Hematopoietic multipotent progenitor cell treated with erythropoietin and hydrocortisone succinate and interleukin-3 and kit ligand, for 4 days (in vitro differentiated cells): ENCODE measurements at regions not wholly inside any gene's neighbourhood (a gene's known extent, or its start where the extent isn't known, plus 50 kb on each side); places are given as distances from the start of the nearest gene placed in this dataset.

Experiments
- DNase-seq: peaks from one replicate; pipeline ENCODE4 v3.0.0-alpha.2; 2015

GRCh38 chr7:16136896-16137295 is 284.4 kb downstream of the CRPPA start:
- peak; percentile 45 for DNase-seq

- DNase-seq = no peak
Observed at GRCh38 chr7:16135658-16136057, 285.7 kb downstream of the CRPPA start.

- no peak for DNase-seq
Observed at GRCh38 chr7:16130111-16131110, 290.9 kb downstream of the CRPPA start.

- no peak for DNase-seq
Observed at GRCh38 chr7:16129431-16130110, 291.8 kb downstream of the CRPPA start.

DNA sequence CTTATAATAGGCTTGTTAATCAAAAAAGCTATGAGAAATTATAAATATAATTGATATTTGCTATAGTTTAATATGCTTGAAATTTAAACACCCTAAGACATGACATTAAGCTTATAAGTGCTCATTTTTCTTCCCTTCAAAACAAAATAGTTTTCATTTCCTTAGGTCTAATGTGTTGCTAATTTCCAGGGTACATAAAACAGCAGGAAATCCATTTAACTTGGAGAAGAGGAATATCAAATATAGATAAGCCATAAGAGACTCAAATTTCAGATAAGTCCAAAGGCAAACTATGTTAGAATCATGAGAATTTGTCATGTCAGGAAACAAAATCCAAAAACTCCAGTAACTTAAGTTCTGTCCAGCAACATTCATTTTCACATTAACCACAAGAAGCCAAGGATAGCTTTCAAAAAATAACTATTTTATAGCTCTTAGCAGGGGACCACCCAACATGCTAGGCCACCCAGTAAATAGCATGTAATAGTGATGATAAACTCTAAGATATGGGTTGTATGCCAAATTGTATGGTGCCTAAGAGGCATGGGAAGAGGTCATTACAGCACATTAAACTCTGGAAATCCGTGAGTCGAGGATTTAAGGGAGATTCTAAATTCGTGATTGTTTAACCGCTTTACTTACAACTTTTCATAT is 298.1 kb downstream of the CRPPA start:
- DNase-seq = no peak

- no peak for DNase-seq
Observed at GRCh38 chr7:16121876-16122390, 299.4 kb downstream of the CRPPA start.

DNA sequence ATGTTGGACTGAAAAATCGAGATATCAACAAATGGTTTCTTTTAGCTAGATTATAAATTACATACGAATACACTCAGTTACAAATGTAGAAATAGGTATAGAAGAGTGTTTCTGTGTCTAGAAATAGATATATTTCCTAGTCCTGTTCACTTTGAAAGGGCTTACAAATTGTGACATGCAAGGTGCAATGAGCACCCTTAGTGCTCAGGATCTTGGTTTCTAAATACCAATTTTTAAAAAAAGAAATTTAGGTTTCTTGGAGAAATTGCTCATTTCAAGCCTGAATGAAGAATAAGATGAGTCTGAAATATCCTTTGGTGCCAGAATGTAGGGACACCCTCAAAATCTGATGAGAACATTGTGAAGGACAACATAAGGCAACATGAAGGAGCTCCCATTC is 306.0 kb downstream of the CRPPA start:
- no peak for DNase-seq

GRCh38 chr7:16114633-16115032 is 306.7 kb downstream of the CRPPA start:
- DNase-seq = peak; percentile 61

- no peak for DNase-seq
Observed at GRCh38 chr7:16114071-16114470, 307.3 kb downstream of the CRPPA start.

DNA sequence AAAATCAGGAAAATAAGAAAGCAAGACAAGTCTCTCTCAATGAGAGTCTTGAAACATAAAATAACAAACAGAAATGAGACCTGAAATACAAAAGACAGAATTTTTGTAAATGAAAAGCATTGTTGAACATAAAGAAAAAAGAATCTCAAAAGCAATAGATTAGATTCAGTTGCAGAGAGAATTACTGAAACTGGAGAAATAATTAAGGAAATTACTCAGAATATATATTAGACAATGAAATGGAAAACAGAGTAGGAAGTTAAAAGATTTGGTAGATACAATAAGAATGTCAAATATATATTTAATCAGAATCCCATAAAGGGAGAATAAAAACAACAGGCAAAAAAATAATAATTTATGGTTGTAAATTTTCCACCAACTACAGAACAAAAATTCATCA is 308.3 kb downstream of the CRPPA start:
- DNase-seq = no peak

GRCh38 chr7:16106869-16107268 is 314.5 kb downstream of the CRPPA start:
- DNase-seq = no peak

- no peak for DNase-seq
Observed at GRCh38 chr7:16106300-16106699, 315.0 kb downstream of the CRPPA start.

DNA sequence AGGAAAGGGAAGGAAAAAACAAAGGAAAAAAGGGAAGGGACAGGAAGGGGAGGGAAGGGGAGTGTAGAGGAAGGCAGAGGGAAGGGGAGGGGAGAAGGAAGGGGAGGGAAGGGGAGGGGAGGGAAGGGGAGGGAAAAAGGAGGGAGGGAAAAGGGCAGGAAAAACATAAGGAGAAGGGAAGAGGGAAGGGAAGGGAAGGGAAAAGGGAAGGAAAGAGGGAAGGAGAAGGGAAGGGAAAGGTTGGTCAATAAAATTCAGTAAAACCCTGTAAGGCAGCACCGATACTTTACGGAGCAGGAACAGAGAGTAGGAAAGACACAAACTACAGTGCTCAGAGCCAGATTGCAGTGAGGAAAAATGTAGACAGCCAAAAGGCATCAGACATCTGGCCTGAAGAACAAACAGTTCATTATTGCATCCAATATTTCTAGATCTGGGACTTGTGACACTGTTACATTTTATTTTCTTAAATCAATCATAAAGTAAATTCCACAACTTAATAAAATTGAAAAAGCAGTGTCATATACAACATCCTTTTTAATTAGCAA is 322.0 kb downstream of the CRPPA start:
- no peak for DNase-seq

DNA sequence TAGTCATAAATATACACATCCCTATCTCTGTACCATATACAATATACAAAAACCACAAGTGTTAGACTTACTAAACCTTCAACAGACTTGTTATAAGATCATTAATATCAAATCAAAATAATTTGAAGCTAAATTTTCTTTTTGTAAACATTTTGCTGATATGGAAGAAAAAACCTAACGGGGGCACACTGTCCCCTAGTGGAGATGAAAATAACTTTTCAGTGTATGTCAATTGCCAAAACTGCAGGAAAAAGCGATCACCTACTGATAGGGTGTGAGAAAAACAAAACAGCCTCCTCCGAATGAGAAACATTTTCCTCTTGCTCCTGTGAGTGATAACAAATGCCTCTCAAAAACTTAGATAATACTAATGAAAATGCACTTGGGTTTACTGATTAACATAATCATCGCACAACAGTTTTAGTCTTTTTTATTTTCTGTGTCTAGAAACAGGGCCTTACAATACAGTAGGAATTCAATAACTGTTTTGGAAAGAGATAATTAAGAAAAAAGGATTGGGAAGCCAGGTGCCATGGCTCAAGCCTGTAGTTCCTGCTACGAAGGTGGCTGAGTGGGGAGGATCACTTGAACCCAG is 322.7 kb downstream of the CRPPA start:
- peak; percentile 56 for DNase-seq

- DNase-seq = no peak
Observed at GRCh38 chr7:16098058-16098457, 323.3 kb downstream of the CRPPA start.

GRCh38 chr7:16095171-16095950 is 326.0 kb downstream of the CRPPA start:
- no peak for DNase-seq

DNA sequence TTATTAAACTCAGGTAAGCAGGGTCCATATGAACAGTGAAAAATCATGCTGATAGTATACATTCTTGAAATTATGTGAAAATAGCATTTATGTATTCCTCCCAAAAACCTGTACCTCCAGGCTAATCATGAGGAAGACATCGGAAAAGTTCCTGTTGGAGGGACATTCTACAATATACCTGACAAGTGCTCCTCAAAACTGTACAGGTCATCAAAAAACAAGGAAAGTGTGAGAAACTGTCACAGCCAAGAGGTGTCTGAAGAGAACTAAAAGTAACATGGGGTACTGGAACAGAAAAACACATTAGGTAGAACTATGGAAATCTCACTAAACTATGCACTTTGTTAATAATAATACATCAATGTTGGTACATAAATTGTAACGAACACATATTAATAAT is 326.7 kb downstream of the CRPPA start:
- no peak for DNase-seq

- DNase-seq = no peak
Observed at GRCh38 chr7:16092711-16093110, 328.6 kb downstream of the CRPPA start.

GRCh38 chr7:16091701-16092310 is 329.5 kb downstream of the CRPPA start:
- DNase-seq = peak; percentile 56

DNA sequence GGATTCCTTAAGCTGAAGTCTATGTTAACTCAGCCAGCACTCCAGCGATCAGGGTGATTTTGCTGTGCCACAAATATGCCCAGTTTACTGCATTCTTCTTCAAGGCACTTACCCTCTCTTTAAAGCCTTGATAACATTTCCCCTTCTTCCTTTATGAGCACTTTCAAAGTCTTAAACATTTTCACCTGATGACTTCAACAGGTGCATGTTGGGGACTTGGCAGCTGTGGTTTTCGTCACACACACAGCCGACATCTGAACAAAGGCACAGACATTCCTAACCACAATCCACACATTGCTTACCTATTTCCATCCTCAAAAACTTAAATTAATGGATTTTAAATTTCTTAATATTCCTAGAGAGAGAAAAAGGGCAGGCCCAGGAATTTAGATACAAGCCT is 331.5 kb downstream of the CRPPA start:
- DNase-seq = no peak

DNA sequence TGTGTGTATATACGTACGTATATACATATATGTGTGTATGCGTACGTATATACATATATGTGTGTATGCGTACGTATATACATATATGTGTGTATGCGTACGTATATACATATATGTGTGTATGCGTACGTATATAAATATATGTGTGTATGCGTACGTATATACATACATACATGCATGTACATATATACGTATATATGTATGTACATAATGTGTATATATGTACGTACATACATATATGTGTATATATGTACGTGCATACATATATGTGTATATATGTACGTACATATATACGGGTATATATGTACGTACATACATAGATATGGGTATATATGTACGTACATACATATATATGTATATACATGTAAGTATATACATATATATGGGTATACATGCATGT is 332.1 kb downstream of the CRPPA start:
- no peak for DNase-seq
